Left hindlimb (tissue), 1 donor: ENCODE measurements at regions not wholly inside any gene's neighbourhood (a gene's known extent, or its start where the extent isn't known, plus 50 kb on each side); places are given as distances from the start of the nearest gene placed in this dataset.
"Not testable (repeated sequence)": the region's sequence is repeated elsewhere in the genome, so short reads cannot be mapped to it uniquely, and the experiment has no call there.

ENCODE experiments used
- DNase-seq: peaks from one replicate; pipeline ENCODE4 v3.0.0-alpha.2; 2018

DNA sequence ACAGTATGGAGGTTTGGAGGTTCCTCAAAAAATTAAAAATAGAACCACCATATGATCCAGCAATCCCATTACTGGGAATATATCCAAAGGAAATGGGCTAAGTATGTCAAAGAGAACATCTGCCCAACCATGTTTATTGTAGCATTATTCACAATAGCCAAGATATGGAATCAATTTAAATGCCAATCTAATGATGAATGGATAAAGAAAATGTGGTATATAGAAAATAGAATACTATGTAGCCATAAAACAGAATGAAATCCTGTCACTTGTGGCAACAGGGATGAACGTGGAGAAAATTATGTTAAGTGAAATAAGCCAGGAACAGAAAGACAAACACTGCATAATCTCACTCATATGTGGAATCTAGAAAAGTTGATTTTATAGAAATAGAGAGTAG is 201.7 kb upstream of the AJAP1 start:
- no peak for DNase-seq

- DNase-seq = no peak
These were observed 194.4 kb upstream of the AJAP1 start for GRCh38 chr1:4460052-4460451.

DNA sequence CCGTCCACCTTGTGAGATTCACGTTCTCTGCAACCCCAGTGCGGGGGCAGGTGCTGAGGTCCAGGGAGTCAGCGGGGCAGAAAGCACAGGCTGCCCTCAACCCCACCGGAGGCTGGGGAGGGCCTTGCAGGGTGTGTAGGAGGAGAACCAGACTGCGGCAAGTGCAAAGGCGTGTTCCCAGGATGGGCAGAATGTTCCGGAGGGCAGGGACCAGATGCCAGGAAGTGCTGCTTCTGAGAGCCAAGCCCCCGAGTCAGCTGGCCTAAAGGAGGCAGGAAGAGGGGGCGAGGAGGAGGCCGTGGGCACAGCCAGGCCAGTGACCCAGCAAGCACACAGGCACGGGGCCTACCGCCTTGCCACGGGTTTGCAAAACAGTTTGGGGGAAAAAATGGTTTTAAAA is 193.8 kb upstream of the AJAP1 start:
- DNase-seq = no peak

DNA sequence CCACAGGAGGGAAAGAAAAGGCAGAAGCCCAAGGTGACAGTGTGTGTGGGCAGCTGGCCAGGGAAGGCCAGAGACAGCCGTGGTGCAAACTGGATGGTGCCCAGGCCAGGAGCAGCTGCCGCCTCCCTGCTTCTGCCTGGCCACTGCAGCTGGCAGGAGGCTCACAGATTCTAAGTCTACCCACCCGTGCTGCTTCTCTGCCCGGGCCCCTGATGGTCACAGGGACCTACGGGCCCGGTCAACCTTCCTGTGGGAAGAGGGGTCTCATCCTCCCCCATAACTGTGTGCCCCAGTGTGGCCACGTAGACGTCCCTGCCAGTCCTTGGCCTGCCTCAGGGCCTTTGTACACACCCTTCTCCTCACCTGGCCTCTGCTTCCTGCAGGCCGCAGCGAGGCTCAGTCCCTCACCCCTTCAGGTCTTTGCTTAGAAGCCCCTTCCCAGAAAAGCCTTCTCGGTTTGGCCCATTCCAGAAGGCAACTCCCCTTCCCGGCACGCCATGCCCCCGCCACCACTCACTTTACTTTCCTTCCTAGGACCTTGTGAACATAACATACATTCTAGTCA is 192.6 kb upstream of the AJAP1 start:
- no peak for DNase-seq

GRCh38 chr1:4462831-4463484 is 191.5 kb upstream of the AJAP1 start:
- no peak for DNase-seq

- DNase-seq = no peak
These were observed 190.8 kb upstream of the AJAP1 start for GRCh38 chr1:4463631-4464030.

- no peak for DNase-seq
These were observed 189.9 kb upstream of the AJAP1 start for GRCh38 chr1:4464478-4464877.

DNA sequence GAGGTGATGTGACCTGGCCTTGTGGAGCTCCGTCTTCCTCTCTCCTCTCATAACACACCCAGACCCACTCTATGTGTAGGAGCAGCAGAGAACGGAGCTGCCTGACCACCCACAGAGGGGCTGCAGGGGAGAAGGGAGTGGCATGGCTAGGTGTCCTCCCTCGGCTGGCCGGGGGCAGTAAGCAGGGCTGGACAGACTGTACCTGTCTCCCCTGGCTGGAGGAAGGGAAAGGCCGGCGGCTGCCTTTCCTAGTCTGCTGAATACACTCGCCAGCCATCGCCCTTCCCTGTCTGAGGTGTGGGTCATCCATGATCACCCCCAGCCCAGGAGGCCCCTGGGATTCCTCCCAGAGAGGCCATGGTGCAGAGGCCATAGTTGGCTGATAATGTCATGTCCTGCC is 187.2 kb upstream of the AJAP1 start:
- no peak for DNase-seq

DNA sequence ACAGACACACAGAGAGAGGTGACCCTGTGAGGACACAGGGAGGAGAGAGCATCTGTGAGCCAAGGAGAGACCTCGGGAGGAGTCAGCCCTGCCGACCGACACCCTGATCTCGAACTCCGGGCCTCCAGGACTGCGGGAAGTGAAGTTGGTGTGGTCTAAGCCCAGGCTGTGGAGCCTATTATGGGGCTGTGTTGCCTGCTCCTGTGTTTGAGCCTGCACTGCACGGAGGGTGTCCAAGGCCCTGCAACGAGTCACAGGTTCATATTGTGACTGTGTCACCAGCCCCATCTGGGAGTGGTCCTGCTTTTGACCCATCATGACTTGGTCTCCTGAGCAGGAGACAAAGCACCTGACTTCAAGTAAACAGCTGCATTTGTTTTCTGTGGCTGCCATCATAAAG is 186.0 kb upstream of the AJAP1 start:
- DNase-seq = no peak

GRCh38 chr1:4468804-4469514 is 185.4 kb upstream of the AJAP1 start:
- DNase-seq = no peak

- DNase-seq = no peak
These were observed 178.0 kb upstream of the AJAP1 start for GRCh38 chr1:4476394-4476793.

DNA sequence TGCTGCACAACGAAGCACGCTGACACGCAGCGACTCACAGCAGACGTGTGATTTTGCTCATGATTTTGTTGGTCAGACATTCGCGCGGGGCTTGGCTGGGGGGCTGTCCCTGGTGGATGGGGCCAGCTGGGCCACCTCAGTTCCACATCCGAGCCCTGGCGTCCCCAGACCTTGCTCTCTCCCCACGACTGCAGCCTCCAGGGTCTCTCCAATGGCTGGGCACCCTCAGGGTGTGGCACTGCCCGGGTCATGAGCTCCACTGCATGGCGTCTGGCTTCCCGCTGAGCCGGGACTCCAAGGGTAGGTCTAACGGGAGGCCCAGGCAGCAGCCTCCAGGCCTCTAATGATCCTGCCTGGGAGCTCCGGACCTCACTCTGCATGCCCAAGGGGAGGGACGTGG is 173.0 kb upstream of the AJAP1 start:
- no peak for DNase-seq

DNA sequence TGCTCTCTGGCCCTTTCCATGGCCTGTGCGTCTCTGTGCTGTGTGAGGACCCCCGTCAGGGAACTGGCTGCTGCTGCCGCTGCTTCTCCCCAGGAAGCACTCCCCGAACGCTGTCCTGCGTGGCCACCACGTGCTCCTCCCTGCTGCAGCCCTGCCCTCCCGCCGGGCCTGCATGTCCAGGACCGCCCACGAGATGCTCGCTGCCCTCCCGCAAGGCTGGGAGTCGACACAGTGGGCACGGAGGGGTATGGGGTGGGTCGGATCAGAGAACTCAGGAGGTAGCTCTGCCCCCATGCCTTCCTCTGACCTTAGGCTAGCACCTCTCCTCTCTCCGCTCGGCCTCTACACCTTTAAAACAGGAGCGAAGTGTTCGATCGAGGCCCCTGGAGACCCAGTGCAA is 171.9 kb upstream of the AJAP1 start:
- DNase-seq = no peak

DNA sequence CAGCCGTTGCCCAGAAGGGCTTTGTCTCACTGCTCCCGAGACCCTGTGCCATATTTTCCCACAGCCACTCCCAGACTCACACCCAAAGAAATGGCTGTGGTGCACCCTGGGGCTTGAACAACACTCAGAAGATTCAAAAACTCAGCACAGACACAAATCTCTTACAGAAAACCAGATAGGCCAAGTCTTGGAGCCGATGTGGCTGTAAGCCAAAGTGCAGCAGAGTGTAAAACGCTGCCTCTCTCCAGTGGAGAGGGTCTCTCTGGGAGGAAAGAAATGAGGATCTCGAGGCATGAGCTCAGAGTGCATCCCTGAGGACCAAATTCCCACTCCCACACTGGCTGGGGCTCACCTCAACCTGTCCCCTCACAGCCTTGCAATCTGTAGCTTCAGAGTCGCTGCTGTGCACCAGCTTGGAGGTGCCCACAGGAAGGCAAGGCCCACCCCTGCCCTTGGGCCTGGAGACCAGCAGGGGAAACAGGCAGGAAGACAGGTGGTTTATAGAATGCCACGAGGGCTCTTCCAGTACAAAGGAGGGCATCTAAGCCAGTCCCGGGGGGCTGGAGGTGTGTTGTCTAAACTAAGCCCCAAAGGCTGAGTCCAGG is 171.3 kb upstream of the AJAP1 start:
- DNase-seq = no peak

DNA sequence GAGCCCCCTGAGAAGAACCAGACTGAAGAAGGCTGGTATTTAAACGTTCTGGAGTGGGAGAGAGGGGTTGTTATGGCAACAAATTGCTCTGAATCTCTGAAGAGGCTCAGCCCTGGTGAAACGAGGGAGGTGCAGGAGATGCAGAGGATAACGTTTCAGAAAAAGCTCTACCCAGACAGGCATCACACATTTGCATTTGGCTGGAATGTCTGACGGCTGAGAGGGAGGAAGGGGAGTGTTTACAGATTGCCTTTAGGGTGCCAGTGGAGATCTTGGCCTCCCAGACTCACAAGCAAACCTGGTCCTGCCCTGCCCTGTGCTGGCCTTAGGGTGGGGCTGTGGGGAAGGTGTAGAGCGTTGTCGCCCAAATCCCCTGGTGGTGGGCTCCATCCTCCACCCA is 169.0 kb upstream of the AJAP1 start:
- no peak for DNase-seq

- no peak for DNase-seq
These were observed 168.5 kb upstream of the AJAP1 start for GRCh38 chr1:4485878-4486277.

DNA sequence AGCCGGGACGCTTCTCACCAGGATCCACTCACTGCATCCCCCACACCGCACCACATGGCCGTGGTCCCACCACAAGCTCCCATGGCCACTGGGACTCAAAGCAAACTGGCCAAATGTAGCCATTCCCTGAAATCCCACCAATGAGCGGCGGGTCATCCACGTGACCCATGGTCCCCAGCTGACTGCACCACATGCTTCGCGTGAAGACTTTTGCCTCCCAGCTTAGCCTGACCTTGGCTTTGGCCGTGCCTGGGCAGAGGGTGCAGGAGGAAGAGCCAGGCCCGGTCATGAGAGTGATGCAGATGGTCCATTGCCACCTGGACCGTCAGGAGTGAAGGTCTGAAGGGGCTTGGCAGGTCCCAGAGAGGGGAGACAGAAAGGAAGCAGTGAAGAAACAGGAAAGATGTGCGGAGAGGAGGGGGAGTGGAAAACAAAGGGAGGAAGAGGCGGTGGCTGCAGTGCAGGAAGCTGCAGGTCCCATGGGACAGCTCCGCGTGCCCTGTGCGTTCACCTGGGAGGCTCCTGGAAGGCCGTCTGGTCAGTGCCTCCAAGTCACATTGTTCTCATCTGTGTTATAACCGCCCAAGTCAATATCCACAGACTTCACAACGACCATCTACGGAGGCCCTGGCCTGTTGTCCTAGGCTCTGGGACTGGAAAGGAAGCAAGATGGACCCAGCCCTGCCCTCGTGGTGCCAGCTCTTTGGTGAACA is 167.8 kb upstream of the AJAP1 start:
- no peak for DNase-seq

DNA sequence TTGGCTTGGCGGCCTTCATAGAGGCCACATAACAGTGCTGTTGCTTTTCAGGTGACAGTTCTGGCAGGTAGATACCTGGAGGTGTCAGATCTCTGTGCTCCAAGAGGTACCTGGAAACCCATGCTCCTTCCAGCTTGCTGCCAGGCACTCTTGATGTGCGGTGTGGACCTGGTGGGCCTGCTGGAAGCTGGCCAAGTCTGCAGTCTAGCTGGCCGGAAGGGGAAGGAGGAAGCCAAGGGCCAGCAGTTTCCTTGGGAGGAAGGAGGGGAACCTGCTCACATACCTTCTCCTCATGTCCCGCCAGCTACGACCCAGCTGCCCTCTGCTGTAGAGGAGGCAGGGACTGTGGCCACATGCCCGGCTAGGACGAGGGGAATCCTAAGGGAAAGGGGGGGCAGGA is 166.4 kb upstream of the AJAP1 start:
- DNase-seq = no peak

- DNase-seq = no peak
These were observed 164.9 kb upstream of the AJAP1 start for GRCh38 chr1:4489486-4489885.

DNA sequence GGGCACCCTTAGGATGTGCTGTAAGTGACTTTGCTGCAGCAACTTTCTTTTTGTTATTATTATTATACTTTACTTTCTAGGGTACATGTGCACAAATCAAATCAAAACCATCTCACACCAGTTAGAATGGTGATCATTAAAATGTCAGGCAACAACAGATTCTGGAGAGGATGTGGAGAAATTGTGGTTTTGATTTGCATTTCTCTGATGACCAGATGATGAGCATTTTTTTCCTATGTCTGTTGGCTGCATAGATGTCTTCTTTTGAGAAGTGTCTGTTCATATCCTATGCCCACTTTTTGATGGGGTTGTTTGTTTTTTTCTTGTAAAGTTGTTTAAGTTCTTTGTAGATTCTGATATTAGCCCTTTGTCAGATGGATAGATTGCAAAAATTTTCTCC is 164.4 kb upstream of the AJAP1 start:
- DNase-seq = not testable (repeated sequence)

DNA sequence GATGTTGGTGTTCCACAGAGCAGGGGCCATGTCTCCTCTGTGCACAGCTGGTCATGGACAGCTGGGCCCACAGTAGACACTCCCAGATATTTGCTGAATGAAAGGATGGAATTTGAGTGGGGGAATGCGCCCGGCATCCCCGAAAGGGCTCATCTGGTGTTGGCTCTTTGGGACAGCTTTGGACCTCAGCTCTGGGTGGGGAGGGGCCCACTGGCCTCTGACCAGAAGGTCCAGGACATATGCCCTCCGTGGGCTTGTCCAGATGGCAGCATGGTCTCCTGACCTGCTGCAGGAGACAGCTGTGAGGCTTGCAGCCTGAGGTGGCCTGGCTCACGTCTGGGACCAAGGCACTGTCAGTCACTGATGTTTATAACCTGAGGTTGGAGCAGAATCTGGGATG is 160.4 kb upstream of the AJAP1 start:
- DNase-seq = no peak

DNA sequence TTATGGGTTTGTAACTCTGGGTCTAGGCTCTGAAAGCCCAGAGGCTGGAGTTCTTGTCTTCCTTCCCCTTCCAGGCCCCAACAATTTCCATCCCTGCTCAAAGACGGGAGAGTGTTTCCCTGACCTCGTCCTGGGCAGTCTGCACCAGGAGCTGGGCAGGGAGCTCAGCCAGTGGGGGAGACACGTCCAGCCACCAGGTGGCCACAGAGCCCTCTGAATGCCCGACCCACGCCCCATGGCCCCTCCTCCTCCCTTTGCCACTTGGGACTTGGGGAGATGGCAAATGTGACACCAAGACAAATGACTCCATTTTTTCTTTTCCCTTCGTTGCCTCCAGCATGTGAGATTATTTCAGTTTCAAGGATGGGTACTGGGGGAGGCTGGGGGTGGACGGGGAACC is 159.9 kb upstream of the AJAP1 start:
- DNase-seq = no peak

GRCh38 chr1:4495809-4496208 is 158.6 kb upstream of the AJAP1 start:
- DNase-seq = no peak

DNA sequence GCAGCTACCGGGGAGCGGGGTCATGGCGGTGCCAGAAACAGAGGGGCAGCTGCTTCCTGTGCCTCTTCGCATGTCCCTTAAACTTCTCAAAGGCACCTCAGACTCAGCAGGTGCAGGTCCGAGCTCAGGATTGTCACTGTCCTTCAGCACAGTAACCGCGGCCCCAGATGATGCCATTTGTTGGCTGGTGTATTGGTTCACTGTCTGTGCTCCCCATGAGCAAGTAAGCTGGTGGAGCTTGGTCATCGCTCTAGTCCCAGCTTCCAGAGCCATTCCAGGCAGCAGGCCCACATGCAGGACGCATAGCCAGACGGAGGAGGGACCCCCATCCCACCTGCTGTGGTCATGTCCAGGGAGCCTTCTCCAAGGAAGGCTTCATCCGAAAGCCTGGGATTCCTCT is 154.0 kb upstream of the AJAP1 start:
- no peak for DNase-seq
